Hepatocyte (in vitro differentiated cells): ENCODE measurements at regions not wholly inside any gene's neighbourhood (a gene's known extent, or its start where the extent isn't known, plus 50 kb on each side); places are given as distances from the start of the nearest gene placed in this dataset.

ENCODE experiments used
- DNase-seq: peaks from one replicate; pipeline ENCODE4 v3.0.0-alpha.2; 2016; ENCODE audit warnings: low spot score
- H2AFZ ChIP-seq: fragments of 200-600 bp; sonication (generic); 2 replicates; pipeline ENCODE4 v1.6.0; 2016; ENCODE audit warnings: antibody characterized with exemption, mild to moderate bottlenecking
- H3K27ac ChIP-seq: fragments of 200-600 bp; sonication (generic); 2 replicates; pipeline ENCODE4 v1.5.1; 2016; ENCODE audit warnings: mild to moderate bottlenecking
- H3K27me3 ChIP-seq: fragments of 200-600 bp; sonication (generic); 2 replicates; pipeline ENCODE4 v1.6.1; 2016
- H3K36me3 ChIP-seq: fragments of 200-600 bp; sonication (generic); replicated peaks from 2 replicates; pipeline ENCODE4 v1.5.1; 2016; ENCODE audit warnings: low read depth; ENCODE audit not compliant: insufficient read depth
- H3K4me1 ChIP-seq: fragments of 200-600 bp; sonication (generic); 2 replicates; pipeline ENCODE4 v1.5.1; 2016; ENCODE audit warnings: mild to moderate bottlenecking, moderate library complexity; ENCODE audit not compliant: insufficient read depth
- H3K4me2 ChIP-seq: fragments of 200-600 bp; sonication (generic); 2 replicates; pipeline ENCODE4 v1.6.0; 2016
- H3K4me3 ChIP-seq: fragments of 200-600 bp; sonication (generic); 2 replicates; pipeline ENCODE4 v1.5.1; 2016; ENCODE audit warnings: mild to moderate bottlenecking
- H3K79me2 ChIP-seq: fragments of 200-600 bp; sonication (generic); 2 replicates; pipeline ENCODE4 v1.6.0; 2017; ENCODE audit warnings: mild to moderate bottlenecking
- H3K9me2 ChIP-seq: fragments of 200-600 bp; sonication (generic); replicated peaks from 2 replicates; pipeline ENCODE4 v1.6.0; 2017; ENCODE audit warnings: mild to moderate bottlenecking; ENCODE audit not compliant: insufficient read depth
- H3K9me3 ChIP-seq: fragments of 200-600 bp; sonication (generic); 2 replicates; pipeline ENCODE4 v1.5.1; 2016; ENCODE audit warnings: low read depth, mild to moderate bottlenecking
- H4K20me1 ChIP-seq: fragments of 200-600 bp; sonication (generic); 2 replicates; pipeline ENCODE4 v1.6.0; 2016; ENCODE audit warnings: mild to moderate bottlenecking; ENCODE audit not compliant: insufficient read depth, poor library complexity, severe bottlenecking
- EZH2 ChIP-seq: fragments of 200-600 bp; sonication (generic); IDR thresholded peaks from 2 replicates; pipeline ENCODE4 v1.6.1; 2016; ENCODE audit warnings: antibody characterized with exemption, mild to moderate bottlenecking, borderline replicate concordance
- EZH2phosphoT487 ChIP-seq: fragments of 200-600 bp; sonication (generic); IDR thresholded peaks from one replicate; pipeline ENCODE4 v1.6.1; 2018; ENCODE audit warnings: antibody characterized with exemption, mild to moderate bottlenecking, low read depth, moderate library complexity; ENCODE audit not compliant: unreplicated experiment, severe bottlenecking
- WGBS: methylation state at CpG from one replicate; pipeline ENCODE4 v1.1.6; 2016; ENCODE audit warnings: low lambda C conversion rate; ENCODE audit errors: missing lambda C conversion rate; 5-methylcytosine and 5-hydroxymethylcytosine counted together
- TF ChIP-seq, protein P1 (sequence below): fragments of 200-600 bp; sonication (generic); IDR thresholded peaks from 2 replicates; pipeline ENCODE4 v1.5.1; 2016; ENCODE audit warnings: antibody characterized with exemption, mild to moderate bottlenecking; ENCODE audit not compliant: poor library complexity

- Histone ChIP-seq H3K27ac (no peak overlapping the region), H2AFZ (no peak overlapping the region), H3K9me2 (no peaks in the 10 kb centered on the region), H3K9me3 (no peaks in the 10 kb centered on the region), H3K79me2 (no peaks in the 10 kb centered on the region), H3K36me3 (no peaks in the 10 kb centered on the region), H3K27me3 (no peaks in the 10 kb centered on the region), H3K4me1 (no peaks in the 10 kb centered on the region), H3K4me2 (no peak overlapping the region), H3K4me3 (no peak overlapping the region), H4K20me1 (no peaks in the 10 kb centered on the region)
- TF ChIP-seq EZH2 (no peak), EZH2phosphoT487 (no peak)
- TF ChIP-seq, protein P1, sequence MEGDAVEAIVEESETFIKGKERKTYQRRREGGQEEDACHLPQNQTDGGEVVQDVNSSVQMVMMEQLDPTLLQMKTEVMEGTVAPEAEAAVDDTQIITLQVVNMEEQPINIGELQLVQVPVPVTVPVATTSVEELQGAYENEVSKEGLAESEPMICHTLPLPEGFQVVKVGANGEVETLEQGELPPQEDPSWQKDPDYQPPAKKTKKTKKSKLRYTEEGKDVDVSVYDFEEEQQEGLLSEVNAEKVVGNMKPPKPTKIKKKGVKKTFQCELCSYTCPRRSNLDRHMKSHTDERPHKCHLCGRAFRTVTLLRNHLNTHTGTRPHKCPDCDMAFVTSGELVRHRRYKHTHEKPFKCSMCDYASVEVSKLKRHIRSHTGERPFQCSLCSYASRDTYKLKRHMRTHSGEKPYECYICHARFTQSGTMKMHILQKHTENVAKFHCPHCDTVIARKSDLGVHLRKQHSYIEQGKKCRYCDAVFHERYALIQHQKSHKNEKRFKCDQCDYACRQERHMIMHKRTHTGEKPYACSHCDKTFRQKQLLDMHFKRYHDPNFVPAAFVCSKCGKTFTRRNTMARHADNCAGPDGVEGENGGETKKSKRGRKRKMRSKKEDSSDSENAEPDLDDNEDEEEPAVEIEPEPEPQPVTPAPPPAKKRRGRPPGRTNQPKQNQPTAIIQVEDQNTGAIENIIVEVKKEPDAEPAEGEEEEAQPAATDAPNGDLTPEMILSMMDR, result no peak
- DNase-seq, result peak; percentile 11
- WGBS, result 84% methylated on average over 4 of the region's 4 CpGs
Observed at GRCh38 chr2:150081775-150082481, 405.5 kb downstream of the RND3 start.

DNA sequence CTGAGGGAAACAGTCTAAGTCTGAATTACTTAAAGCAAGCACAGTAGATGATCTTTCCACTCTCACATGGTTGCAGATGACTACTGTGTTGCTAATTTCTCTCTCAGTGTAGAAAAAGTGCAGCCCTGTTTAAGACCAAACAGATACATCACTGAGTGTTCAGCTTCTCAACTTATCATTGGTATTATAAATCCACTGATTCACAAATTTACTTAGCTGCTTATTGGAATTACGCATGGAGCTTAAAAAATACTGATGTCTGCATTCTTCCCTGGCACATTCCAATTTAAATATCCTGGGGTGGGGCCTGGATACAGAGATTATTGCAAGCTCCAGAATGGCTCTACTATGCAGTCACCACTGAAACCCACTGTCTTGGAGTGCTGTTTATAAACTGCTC is 411.2 kb downstream of the RND3 start:
- Histone ChIP-seq H4K20me1 (no peaks in the 10 kb centered on the region), H3K9me3 (no peaks in the 10 kb centered on the region), H3K4me1 (peaks cover 5% of the 10 kb centered on the region), H3K79me2 (no peaks in the 10 kb centered on the region), H3K36me3 (no peaks in the 10 kb centered on the region), H2AFZ (no peak overlapping the region), H3K4me2 (no peak overlapping the region), H3K27ac (no peak overlapping the region), H3K27me3 (no peaks in the 10 kb centered on the region), H3K4me3 (no peak overlapping the region), H3K9me2 (no peaks in the 10 kb centered on the region)
- TF ChIP-seq, protein P1, result no peak
- no peak for TF ChIP-seq EZH2
- TF ChIP-seq EZH2phosphoT487, result no peak
- WGBS, result 61% methylated on average over 1 of the region's 1 CpG
- DNase-seq, result no peak

DNA sequence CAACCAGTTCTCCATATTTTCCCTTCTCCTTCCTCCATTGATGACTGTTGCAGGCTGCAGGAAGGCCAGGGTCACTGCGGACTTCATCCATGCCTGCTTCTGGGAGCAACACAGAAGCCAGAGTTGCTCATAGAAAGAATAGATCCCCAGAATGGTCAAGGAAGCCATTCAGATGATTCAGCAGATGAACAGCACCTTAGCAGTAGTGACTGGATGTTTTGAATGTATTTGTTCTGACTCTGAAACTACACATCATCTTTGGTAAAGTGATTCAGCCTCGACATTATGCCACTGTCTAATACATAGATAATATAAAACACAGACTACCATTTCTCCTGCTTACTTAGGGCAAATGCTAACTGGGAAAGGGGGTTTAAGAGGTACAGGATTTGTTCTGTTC is 411.6 kb downstream of the RND3 start:
- no peak for DNase-seq
- no peak overlapping the region for H3K27ac ChIP-seq
- peaks cover 5% of the 10 kb centered on the region for H3K4me1 ChIP-seq
- H3K9me2 ChIP-seq, result no peaks in the 10 kb centered on the region
- 78% methylated on average over 2 of the region's 2 CpGs for WGBS
- no peaks in the 10 kb centered on the region for H3K27me3 ChIP-seq
- TF ChIP-seq, protein P1, result no peak
- TF ChIP-seq EZH2phosphoT487, result no peak
- TF ChIP-seq EZH2, result no peak
- no peaks in the 10 kb centered on the region for H3K9me3 ChIP-seq
- no peak overlapping the region for H3K4me2 ChIP-seq
- no peak overlapping the region for H3K4me3 ChIP-seq
- no peaks in the 10 kb centered on the region for H3K79me2 ChIP-seq
- no peak overlapping the region for H2AFZ ChIP-seq
- H3K36me3 ChIP-seq, result no peaks in the 10 kb centered on the region
- H4K20me1 ChIP-seq, result no peaks in the 10 kb centered on the region
